Adrenal gland (tissue), 9 donors: ENCODE measurements at regions not wholly inside any gene's neighbourhood (a gene's known extent, or its start where the extent isn't known, plus 50 kb on each side); places are given as distances from the start of the nearest gene placed in this dataset.
A peak's percentile ranks its signal among the peaks of the same experiment; 100 is the strongest.

Experiments
- DNase-seq, 7 donors: peaks; one replicate each; pipeline ENCODE4 v3.0.0-alpha.2; 2019 to 2020
- H3K27ac ChIP-seq, 5 donors: fragments of 200-600 bp; sonication (generic) in 4 of 5; 1 replicate in 3 of 5; 2 replicates in 2 of 5; pipeline versions ENCODE4 v1.5.1 to v1.8.0; 2016 to 2020; ENCODE audit warnings: mild to moderate bottlenecking in 1 of 5
- H3K27me3 ChIP-seq: fragments of 200-600 bp; 2 replicates; pipeline ENCODE4 v1.8.0; 2021
- H3K36me3 ChIP-seq, 2 donors: fragments of 200-600 bp; replicated peaks in 1 of 2; 1 replicate in 1 of 2; 2 replicates in 1 of 2; pipeline versions ENCODE4 v1.5.1 to v1.8.0; 2018 to 2022
- H3K4me1 ChIP-seq, 2 donors: fragments of 200-600 bp; replicated peaks in 1 of 2; 1 replicate in 1 of 2; 2 replicates in 1 of 2; pipeline versions ENCODE4 v1.5.1 to v1.8.0; 2018 to 2021
- H3K4me3 ChIP-seq, 4 donors: fragments of 200-600 bp; sonication (generic) in 3 of 4; one replicate each; pipeline ENCODE4 v1.5.1; 2016 to 2018
- H3K9me3 ChIP-seq, 3 donors: fragments of 200-600 bp; sonication (generic) in 1 of 3; replicated peaks in 1 of 3; 1 replicate in 2 of 3; 2 replicates in 1 of 3; pipeline versions ENCODE4 v1.5.1 to v1.8.0; 2016 to 2021
- POLR2A ChIP-seq, 2 donors: fragments of 450-650 bp; IDR thresholded peaks; one replicate each; pipeline ENCODE4 v1.6.1; 2017; ENCODE audit warnings: antibody characterized with exemption in 2 of 2, mild to moderate bottlenecking in 2 of 2, moderate library complexity in 1 of 2
- whole genome bisulfite sequencing, 4 donors: extraction: QIAGEN DNeasy Blood & Tissue Kit in 2 of 4; methylation state at CpG; one replicate each; pipeline versions ENCODE4 v1.1.5 to v1.1.7; 2013 to 2017; 5-methylcytosine and 5-hydroxymethylcytosine counted together
- intact Hi-C, 2 donors: fragments of 100-400 bp; cut with DNase I; formaldehyde crosslinking; loops; one replicate each; pipeline versions ENCODE4 v1.14.1 to v1.15.0; 2022 to 2023
- TF ChIP-seq, protein P1 (sequence below), 6 experiments: fragments of 450-650 bp in 4 of 6; fragments of 200-600 bp in 2 of 6; sonication (generic) in 1 of 6; IDR thresholded peaks; 1 replicate in 5 of 6; 2 replicates in 1 of 6; pipeline versions ENCODE4 v1.5.1 to v1.8.0; 2016 to 2021; ENCODE audit warnings: antibody characterized with exemption in 6 of 6, mild to moderate bottlenecking in 2 of 6, moderate library complexity in 1 of 6
- donor health status: healthy with polysubstance abuse.
- donor health status: Bipolar disorder and iron deficiency.
- donor health status: DM: yes; HTN: yes; CAD: no.
- donor health status: DM: no; HTN: no; CAD: no.
- donor health status: DM: no; HTN: no; CAD: no.

DNA sequence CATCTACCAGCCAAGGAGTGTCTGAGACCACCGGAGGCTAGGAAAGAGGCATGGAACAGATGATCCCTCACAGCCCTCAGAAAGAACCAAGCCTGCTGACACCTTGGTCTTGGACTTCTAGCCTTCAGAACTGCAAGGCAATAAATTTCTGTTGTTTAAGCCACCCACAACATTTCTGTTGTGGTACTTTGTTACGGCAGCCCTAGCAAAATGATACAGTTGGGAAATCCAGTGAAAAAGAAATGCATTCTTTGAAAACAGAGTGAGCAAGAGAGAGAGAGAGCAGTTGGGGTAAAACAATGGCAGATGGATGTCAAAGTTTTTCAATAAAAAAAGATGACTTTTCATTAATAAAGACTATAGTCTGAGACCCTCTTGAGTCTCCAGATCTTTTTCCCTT is 219.4 kb downstream of the NFKBIZ start:
- no peak for TF ChIP-seq POLR2A (IDR thresholded peaks at IDR 0.05)
- TF ChIP-seq, protein P1, sequence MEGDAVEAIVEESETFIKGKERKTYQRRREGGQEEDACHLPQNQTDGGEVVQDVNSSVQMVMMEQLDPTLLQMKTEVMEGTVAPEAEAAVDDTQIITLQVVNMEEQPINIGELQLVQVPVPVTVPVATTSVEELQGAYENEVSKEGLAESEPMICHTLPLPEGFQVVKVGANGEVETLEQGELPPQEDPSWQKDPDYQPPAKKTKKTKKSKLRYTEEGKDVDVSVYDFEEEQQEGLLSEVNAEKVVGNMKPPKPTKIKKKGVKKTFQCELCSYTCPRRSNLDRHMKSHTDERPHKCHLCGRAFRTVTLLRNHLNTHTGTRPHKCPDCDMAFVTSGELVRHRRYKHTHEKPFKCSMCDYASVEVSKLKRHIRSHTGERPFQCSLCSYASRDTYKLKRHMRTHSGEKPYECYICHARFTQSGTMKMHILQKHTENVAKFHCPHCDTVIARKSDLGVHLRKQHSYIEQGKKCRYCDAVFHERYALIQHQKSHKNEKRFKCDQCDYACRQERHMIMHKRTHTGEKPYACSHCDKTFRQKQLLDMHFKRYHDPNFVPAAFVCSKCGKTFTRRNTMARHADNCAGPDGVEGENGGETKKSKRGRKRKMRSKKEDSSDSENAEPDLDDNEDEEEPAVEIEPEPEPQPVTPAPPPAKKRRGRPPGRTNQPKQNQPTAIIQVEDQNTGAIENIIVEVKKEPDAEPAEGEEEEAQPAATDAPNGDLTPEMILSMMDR (IDR thresholded peaks at IDR 0.05), result no peak
- DNase-seq, result no peak
- Histone ChIP-seq H3K9me3 (no peaks in the 10 kb centered on the region), H3K4me1 (peaks cover 0 to 10% of the 10 kb centered on the region in 2 donors), H3K27me3 (no peaks in the 10 kb centered on the region), H3K27ac (no peak overlapping the region), H3K4me3 (no peak overlapping the region), H3K36me3 (no peaks in the 10 kb centered on the region)
- intact Hi-C loops, result no loop called here
- 91 to 98% (median 92%) methylated on average over 2 of the region's 2 CpGs for WGBS, 4 donors

DNA sequence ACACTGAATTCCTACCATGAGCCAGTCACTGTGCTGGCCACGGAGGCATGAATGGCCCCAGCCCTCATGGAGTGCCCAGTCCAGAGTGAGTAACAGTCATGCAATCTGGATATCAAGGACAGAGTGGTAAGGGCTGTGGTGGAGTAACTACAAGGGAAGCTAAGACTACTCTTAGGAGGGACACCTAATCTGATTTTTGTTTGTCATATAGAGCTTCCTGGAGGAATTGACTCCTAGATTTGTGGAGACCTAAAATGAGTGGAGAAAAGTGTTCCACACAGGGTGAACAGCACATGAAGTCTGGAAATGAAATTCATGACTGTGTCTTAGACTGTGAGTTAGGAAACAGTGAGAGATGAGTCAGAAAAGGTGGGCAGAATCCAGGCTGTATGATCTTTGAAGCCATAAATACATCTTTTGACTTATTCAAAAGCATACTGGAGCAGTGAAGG is 219.9 kb downstream of the NFKBIZ start:
- intact Hi-C loops, result no loop called here
- Histone ChIP-seq H3K36me3 (no peaks in the 10 kb centered on the region), H3K9me3 (no peaks in the 10 kb centered on the region), H3K4me3 (no peak overlapping the region), H3K27ac (peak overlapping the region in 1 of 5 donors; percentile 19), H3K27me3 (no peaks in the 10 kb centered on the region), H3K4me1 (peaks cover 0 to 10% of the 10 kb centered on the region in 2 donors)
- TF ChIP-seq, protein P1 (IDR thresholded peaks at IDR 0.05), result no peak
- TF ChIP-seq POLR2A (IDR thresholded peaks at IDR 0.05), result peak in 1 of 2 donors; percentile 12
- DNase-seq, result peak in 5 of 7 donors; percentile 16 to 42 (median 32)
- 32 to 63% (median 49%) methylated on average over 1 of the region's 1 CpG for WGBS, 4 donors

DNA sequence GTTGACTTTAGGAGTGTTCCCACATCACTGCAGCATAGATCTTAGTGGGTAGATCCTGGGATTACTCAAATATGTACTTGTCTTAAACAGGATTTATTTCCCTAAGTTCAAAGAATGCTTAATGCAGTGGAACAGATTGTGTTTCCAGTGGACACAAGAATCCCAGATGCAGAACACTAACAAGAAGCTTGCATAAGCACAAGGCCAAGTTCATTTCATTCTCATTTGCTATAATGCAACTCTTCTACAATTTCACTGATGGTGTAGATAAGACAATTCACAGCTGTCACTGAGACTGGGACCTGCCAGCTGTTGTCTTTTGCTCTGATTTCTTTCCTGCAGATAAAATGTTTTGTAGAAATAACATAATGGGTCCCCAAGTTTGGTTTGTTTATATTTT is 225.6 kb downstream of the NFKBIZ start:
- no peaks in the 10 kb centered on the region for H3K36me3 ChIP-seq
- no peaks in the 10 kb centered on the region for H3K9me3 ChIP-seq
- H3K27ac ChIP-seq, result no peak overlapping the region
- DNase-seq, result no peak
- intact Hi-C loops, result no loop called here
- H3K4me1 ChIP-seq, result no peaks in the 10 kb centered on the region
- no peak for TF ChIP-seq POLR2A (IDR thresholded peaks at IDR 0.05)
- TF ChIP-seq, protein P1 (IDR thresholded peaks at IDR 0.05), result no peak
- no peaks in the 10 kb centered on the region for H3K27me3 ChIP-seq
- no peak overlapping the region for H3K4me3 ChIP-seq

DNA sequence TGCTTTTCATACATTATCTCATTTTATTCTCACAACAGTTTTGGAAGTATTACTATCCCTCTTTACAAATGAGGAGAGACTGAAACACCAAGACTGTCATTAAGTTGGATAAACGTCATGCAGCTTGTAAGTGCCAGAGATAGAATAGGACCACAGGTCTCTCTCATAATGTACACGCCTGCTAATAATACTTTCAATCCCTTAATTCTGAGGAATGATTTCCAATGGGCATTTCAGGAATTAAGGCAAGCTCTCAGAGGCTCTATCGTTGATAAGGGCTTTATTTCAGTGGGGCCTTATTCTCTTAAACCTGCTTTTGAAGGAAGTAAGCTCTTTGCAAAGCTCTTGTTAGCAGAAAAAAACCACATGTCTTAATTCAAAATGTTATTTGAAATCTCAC is 229.1 kb downstream of the NFKBIZ start:
- H3K4me3 ChIP-seq, result no peak overlapping the region
- intact Hi-C loops, result no loop called here
- TF ChIP-seq POLR2A (IDR thresholded peaks at IDR 0.05), result no peak
- TF ChIP-seq, protein P1 (IDR thresholded peaks at IDR 0.05), result no peak
- no peaks in the 10 kb centered on the region for H3K27me3 ChIP-seq
- H3K4me1 ChIP-seq, result no peaks in the 10 kb centered on the region
- H3K36me3 ChIP-seq, result no peaks in the 10 kb centered on the region
- no peak overlapping the region for H3K27ac ChIP-seq
- no peaks in the 10 kb centered on the region for H3K9me3 ChIP-seq
- no peak for DNase-seq
- WGBS, 4 donors, result 79 to 86% (median 83%) methylated on average over 3 of the region's 3 CpGs
